ENCODE measurements at regions not wholly inside any gene's neighbourhood (a gene's known extent, or its start where the extent isn't known, plus 50 kb on each side); places are given as distances from the start of the nearest gene placed in this dataset.
"Not testable (repeated sequence)": the region's sequence is repeated elsewhere in the genome, so short reads cannot be mapped to it uniquely, and the experiment has no call there.

- CTCF ChIA-PET, result no interaction called here
- no peak overlapping the region for H3K4me3 ChIP-seq (ENCODE audit: low read depth, low read length)
- TF ChIP-seq CTCF (IDR thresholded peaks at IDR 0.05; ENCODE audit: insufficient read depth, low read length, missing control alignments), result no peak
- DNase-seq (ENCODE audit: low read depth, low spot score), result no peak
- POLR2A ChIA-PET, result no interaction called here
These were observed 989.4 kb downstream of the GRID1 start for GRCh38 chr10:85377029-85377806.

DNA sequence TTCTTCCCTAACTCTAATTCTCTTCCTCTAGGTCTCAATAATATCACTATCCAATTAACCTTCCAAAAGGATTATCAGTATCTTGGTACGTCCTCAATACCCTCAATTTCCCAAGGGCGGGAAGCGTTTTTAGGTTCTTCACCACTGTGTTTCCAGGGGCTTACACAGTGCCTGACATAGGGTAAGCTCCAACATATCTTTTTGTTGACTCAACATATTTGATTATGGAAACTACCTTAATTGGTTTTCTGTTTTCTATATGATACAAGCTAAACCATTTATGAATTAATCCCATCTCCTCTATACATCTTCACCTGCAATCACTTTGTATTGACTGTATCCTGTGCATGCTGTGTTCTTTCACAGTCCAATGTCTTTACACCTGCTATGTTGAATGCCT lies 987.3 kb downstream of the GRID1 start:
- ChIA-PET POLR2A (no interaction called here), CTCF (no interaction called here)
- DNase-seq (ENCODE audit: low read depth, low spot score), result no peak
- H3K4me3 ChIP-seq (ENCODE audit: low read depth, low read length), result no peak overlapping the region
- TF ChIP-seq CTCF (IDR thresholded peaks at IDR 0.05; ENCODE audit: insufficient read depth, low read length, missing control alignments), result no peak

- CTCF ChIA-PET, result no interaction called here
- no peak for DNase-seq (ENCODE audit: low read depth, low spot score)
- TF ChIP-seq CTCF (IDR thresholded peaks at IDR 0.05; ENCODE audit: insufficient read depth, low read length, missing control alignments), result no peak
- POLR2A ChIA-PET, result no interaction called here
- no peak overlapping the region for H3K4me3 ChIP-seq (ENCODE audit: low read depth, low read length)
These were observed 965.5 kb downstream of the GRID1 start for GRCh38 chr10:85400981-85401695.

DNA sequence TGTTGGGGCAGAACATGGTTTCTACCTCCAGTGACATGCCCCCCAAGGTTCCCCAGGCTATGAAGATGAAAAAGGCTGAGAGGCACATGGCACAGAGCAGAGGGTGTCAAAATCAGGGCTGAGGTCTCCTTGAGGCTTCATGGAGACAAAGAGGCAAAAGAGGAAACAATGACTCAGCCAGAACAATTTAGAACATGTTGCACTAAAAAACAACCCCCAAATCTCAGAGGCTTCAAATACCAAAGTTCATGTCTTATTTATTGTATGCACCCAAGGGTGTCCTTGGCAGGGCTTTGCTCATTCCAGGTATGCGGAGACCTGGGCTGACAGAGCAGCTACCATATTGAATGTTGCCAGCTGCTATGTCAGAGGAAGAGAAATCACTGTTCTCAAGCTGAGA lies 964.1 kb downstream of the GRID1 start:
- CTCF ChIA-PET, result no interaction called here
- TF ChIP-seq CTCF (IDR thresholded peaks at IDR 0.05; ENCODE audit: insufficient read depth, low read length, missing control alignments), result no peak
- DNase-seq (ENCODE audit: low read depth, low spot score), result no peak
- POLR2A ChIA-PET, result no interaction called here
- no peak overlapping the region for H3K4me3 ChIP-seq (ENCODE audit: low read depth, low read length)

DNA sequence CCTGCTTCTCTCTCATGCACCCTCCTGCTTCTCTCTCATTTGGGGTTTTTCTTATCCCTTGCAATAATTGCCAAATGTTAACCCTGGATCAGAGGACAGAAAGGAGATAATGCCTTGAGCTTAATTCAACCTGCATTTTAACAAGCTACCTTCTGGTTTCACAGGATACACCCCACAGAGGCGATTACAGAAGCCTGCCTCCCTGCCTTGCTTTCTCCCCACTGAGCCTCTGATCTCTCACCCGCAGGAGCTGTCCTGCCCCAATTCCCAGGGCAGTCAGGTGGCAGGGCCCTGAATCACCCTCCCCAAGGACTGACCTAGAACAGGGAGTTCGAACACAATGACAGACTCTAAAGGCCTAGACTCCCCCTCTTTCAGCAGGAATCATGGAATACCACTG lies 959.5 kb downstream of the GRID1 start:
- TF ChIP-seq CTCF (IDR thresholded peaks at IDR 0.05; ENCODE audit: insufficient read depth, low read length, missing control alignments), result no peak
- POLR2A ChIA-PET, result no interaction called here
- CTCF ChIA-PET, result no interaction called here
- DNase-seq (ENCODE audit: low read depth, low spot score), result no peak
- H3K4me3 ChIP-seq (ENCODE audit: low read depth, low read length), result no peak overlapping the region

DNA sequence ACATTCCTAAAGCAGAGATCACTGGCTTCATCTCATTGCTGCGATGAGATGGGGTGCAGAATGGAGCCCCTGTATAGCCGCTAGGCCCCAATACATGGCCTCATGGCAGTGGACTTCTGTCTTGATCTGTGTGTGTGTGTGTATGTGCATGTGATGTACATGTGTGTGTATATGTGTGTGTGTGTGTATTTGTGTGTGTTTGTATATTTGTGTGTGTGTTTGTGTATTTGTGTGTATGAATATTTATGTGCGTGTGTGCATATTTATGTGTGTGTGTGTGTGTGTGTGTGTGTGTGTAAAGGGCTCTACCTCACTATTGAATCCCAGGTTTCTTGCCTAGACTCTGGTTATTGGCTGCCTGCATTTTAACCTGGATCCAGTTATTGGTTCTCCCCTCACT lies 958.2 kb downstream of the GRID1 start:
- no peak for DNase-seq (ENCODE audit: low read depth, low spot score)
- POLR2A ChIA-PET, result no interaction called here
- no peak for TF ChIP-seq CTCF (IDR thresholded peaks at IDR 0.05; ENCODE audit: insufficient read depth, low read length, missing control alignments)

GRCh38 chr10:85410586-85410985 lies 956.0 kb downstream of the GRID1 start:
- CTCF ChIA-PET; H3K4me3 ChIP-seq (ENCODE audit: low read depth, low read length); DNase-seq (ENCODE audit: low read depth, low spot score); POLR2A ChIA-PET: not testable (repeated sequence)

More for the DNA sequence above, 958.2 kb downstream of the GRID1 start:
- no peak overlapping the region for H3K4me3 ChIP-seq (ENCODE audit: low read depth, low read length)
- CTCF ChIA-PET, result no interaction called here

All from AG04449 (cell line).